ENCODE measurements at regions not wholly inside any gene's neighbourhood (a gene's known extent, or its start where the extent isn't known, plus 50 kb on each side); places are given as distances from the start of the nearest gene placed in this dataset.

DNA sequence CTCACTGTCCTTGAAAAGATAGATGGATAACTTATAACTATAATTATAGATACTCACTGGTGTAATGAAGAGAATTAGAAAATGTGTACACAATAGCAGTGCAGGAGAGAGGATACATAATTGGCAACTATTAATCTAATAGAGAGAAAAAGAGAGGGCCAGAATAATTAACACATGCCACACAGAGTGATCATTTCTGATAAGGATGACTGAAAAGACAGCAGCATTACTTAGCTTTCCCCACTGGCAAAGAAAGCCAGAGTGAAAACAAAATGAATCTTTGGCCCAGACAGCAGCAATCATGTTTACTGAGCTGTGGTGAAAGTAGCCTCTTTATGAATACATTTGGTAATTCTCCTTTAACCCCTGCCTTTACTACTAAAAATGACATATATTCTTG lies 493.3 kb upstream of the ROBO1 start:
- no peak for DNase-seq (ENCODE audit: low read depth in 1 of 2, low spot score in 1 of 2)
- ChIA-PET CTCF (no interaction called here), POLR2A (no interaction called here)
- no peak for ATAC-seq
- no peaks in the 10 kb centered on the region for H3K4me1 ChIP-seq
- no peaks in the 10 kb centered on the region for H3K9me3 ChIP-seq
- no peak overlapping the region for H3K4me2 ChIP-seq
- no peak for FAIRE-seq
- TF ChIP-seq FOSB (CRISPR knock-in tag; IDR thresholded peaks at IDR 0.05) (no peak), MAX (IDR thresholded peaks at IDR 0.05) (no peak), HEYL (CRISPR knock-in tag; IDR thresholded peaks at IDR 0.05) (no peak), NFE2L2 (conservative IDR thresholded peaks at IDR 0.05; ENCODE audit: low read length) (no peak), EHMT2 (IDR thresholded peaks at IDR 0.05; ENCODE audit: low read depth) (no peak), TP53 (CRISPR knock-in tag; IDR thresholded peaks at IDR 0.05) (no peak), GATA3 (IDR thresholded peaks at IDR 0.05; ENCODE audit: borderline replicate concordance) (no peak), RCOR1 (IDR thresholded peaks at IDR 0.05; ENCODE audit: low read depth, low read length) (no peak)
- TF ChIP-seq, protein P1, sequence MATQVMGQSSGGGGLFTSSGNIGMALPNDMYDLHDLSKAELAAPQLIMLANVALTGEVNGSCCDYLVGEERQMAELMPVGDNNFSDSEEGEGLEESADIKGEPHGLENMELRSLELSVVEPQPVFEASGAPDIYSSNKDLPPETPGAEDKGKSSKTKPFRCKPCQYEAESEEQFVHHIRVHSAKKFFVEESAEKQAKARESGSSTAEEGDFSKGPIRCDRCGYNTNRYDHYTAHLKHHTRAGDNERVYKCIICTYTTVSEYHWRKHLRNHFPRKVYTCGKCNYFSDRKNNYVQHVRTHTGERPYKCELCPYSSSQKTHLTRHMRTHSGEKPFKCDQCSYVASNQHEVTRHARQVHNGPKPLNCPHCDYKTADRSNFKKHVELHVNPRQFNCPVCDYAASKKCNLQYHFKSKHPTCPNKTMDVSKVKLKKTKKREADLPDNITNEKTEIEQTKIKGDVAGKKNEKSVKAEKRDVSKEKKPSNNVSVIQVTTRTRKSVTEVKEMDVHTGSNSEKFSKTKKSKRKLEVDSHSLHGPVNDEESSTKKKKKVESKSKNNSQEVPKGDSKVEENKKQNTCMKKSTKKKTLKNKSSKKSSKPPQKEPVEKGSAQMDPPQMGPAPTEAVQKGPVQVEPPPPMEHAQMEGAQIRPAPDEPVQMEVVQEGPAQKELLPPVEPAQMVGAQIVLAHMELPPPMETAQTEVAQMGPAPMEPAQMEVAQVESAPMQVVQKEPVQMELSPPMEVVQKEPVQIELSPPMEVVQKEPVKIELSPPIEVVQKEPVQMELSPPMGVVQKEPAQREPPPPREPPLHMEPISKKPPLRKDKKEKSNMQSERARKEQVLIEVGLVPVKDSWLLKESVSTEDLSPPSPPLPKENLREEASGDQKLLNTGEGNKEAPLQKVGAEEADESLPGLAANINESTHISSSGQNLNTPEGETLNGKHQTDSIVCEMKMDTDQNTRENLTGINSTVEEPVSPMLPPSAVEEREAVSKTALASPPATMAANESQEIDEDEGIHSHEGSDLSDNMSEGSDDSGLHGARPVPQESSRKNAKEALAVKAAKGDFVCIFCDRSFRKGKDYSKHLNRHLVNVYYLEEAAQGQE (IDR thresholded peaks at IDR 0.05): no peak
- no peak overlapping the region for H3K27ac ChIP-seq
- H3K4me3 ChIP-seq: no peak overlapping the region

DNA sequence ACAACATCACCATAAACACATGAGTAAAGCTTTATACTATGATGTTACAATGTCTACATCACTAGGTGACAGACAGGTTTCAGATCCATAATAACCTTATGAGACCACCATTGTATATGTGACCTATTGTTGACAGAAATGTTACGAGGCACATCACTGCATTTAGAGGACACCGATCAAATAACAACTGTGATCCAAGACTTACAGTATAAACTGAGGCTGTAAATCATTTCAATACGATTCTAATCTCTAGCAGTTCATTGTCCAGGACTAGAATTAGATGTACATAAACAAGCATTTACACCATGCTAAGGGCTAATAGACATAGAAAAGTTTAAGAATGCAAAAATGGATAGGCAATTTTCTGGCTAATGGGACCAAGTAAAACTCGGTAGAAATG lies 491.9 kb upstream of the ROBO1 start:
- Histone ChIP-seq H3K4me2 (no peak overlapping the region), H3K27ac (no peak overlapping the region), H3K9me3 (no peaks in the 10 kb centered on the region), H3K4me1 (no peaks in the 10 kb centered on the region), H3K4me3 (no peak overlapping the region)
- FAIRE-seq (no peak), DNase-seq (ENCODE audit: low read depth in 1 of 2, low spot score in 1 of 2) (no peak), ATAC-seq (no peak)
- ChIA-PET POLR2A (no interaction called here), CTCF (no interaction called here)
- TF ChIP-seq RCOR1 (IDR thresholded peaks at IDR 0.05; ENCODE audit: low read depth, low read length): no peak
- TF ChIP-seq JUN (IDR thresholded peaks at IDR 0.05): no peak
- TF ChIP-seq, protein P1 (IDR thresholded peaks at IDR 0.05): no peak
- no peak for TF ChIP-seq HOXB13 (CRISPR knock-in tag; IDR thresholded peaks at IDR 0.05; ENCODE audit: low read depth)
- TF ChIP-seq NFE2L2 (conservative IDR thresholded peaks at IDR 0.05; ENCODE audit: low read length): no peak
- no peak for TF ChIP-seq MAZ (IDR thresholded peaks at IDR 0.05; ENCODE audit: borderline replicate concordance, low read depth, low read length)
- no peak for TF ChIP-seq CEBPB (IDR thresholded peaks at IDR 0.05)
- no peak for TF ChIP-seq CBX8 (IDR thresholded peaks at IDR 0.05)
- TF ChIP-seq FOSB (CRISPR knock-in tag; IDR thresholded peaks at IDR 0.05): no peak
- no peak for TF ChIP-seq SREBF2 (IDR thresholded peaks at IDR 0.05)
- no peak for TF ChIP-seq ELK1 (IDR thresholded peaks at IDR 0.05; ENCODE audit: low read depth, low read length)
- TF ChIP-seq KDM5A (IDR thresholded peaks at IDR 0.05): no peak
- no peak for TF ChIP-seq EHMT2 (IDR thresholded peaks at IDR 0.05; ENCODE audit: low read depth)
- TF ChIP-seq, protein P2, sequence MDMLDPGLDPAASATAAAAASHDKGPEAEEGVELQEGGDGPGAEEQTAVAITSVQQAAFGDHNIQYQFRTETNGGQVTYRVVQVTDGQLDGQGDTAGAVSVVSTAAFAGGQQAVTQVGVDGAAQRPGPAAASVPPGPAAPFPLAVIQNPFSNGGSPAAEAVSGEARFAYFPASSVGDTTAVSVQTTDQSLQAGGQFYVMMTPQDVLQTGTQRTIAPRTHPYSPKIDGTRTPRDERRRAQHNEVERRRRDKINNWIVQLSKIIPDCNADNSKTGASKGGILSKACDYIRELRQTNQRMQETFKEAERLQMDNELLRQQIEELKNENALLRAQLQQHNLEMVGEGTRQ (IDR thresholded peaks at IDR 0.05): no peak
- 29% methylated on average over 4 of the region's 4 CpGs for WGBS (ENCODE audit: missing lambda C conversion rate)

Data from A549 (cell line).